Mesenchymal stem cell (in vitro differentiated cells and primary cell): ENCODE measurements at regions not wholly inside any gene's neighbourhood (a gene's known extent, or its start where the extent isn't known, plus 50 kb on each side); places are given as distances from the start of the nearest gene placed in this dataset.

Source experiments
- DNase-seq: peaks from one replicate; pipeline ENCODE4 v3.0.0-alpha.2; 2013
- H2AFZ ChIP-seq: one replicate; pipeline ENCODE4 v1.6.1; 2013; ENCODE audit warnings: low read depth, mild to moderate bottlenecking, control low read depth, inconsistent platforms, low read length, moderate library complexity
- H2AK5ac ChIP-seq: 2 replicates; pipeline ENCODE4 v1.6.1; 2013; ENCODE audit warnings: low read length, moderate library complexity, mild to moderate bottlenecking, inconsistent platforms; ENCODE audit not compliant: severe bottlenecking
- H2BK120ac ChIP-seq: one replicate; pipeline ENCODE4 v1.6.1; 2013; ENCODE audit warnings: low read depth, mild to moderate bottlenecking, inconsistent platforms, low read length, moderate library complexity
- H2BK12ac ChIP-seq, 2 experiments: one replicate each; pipeline ENCODE4 v1.6.1; 2013; ENCODE audit warnings: inconsistent platforms in 2 of 2, low read length in 2 of 2, mild to moderate bottlenecking in 2 of 2, moderate library complexity in 2 of 2, control low read depth in 1 of 2
- H2BK15ac ChIP-seq: one replicate; pipeline ENCODE4 v1.6.1; 2013; ENCODE audit warnings: mild to moderate bottlenecking, low read depth, inconsistent platforms; ENCODE audit not compliant: poor library complexity, severe bottlenecking
- H2BK5ac ChIP-seq: 2 replicates; pipeline ENCODE4 v1.6.1; 2013; ENCODE audit warnings: low read depth, mild to moderate bottlenecking, low read length, control low read depth, inconsistent platforms; ENCODE audit not compliant: poor library complexity, severe bottlenecking
- H3K14ac ChIP-seq, 2 experiments: one replicate each; pipeline ENCODE4 v1.6.1; 2013; ENCODE audit warnings: inconsistent platforms in 2 of 2, low read length in 2 of 2, control low read depth in 1 of 2, mild to moderate bottlenecking in 1 of 2, moderate library complexity in 1 of 2
- H3K18ac ChIP-seq, 2 experiments: one replicate each; pipeline ENCODE4 v1.6.1; 2013; ENCODE audit warnings: inconsistent platforms in 2 of 2, low read length in 2 of 2, control low read depth in 1 of 2, low read depth in 1 of 2, mild to moderate bottlenecking in 1 of 2
- H3K23ac ChIP-seq, 2 experiments: one replicate each; pipeline ENCODE4 v1.6.1; 2013; ENCODE audit warnings: inconsistent platforms in 2 of 2, low read length in 2 of 2, mild to moderate bottlenecking in 2 of 2, moderate library complexity in 2 of 2, control low read depth in 1 of 2
- H3K27ac ChIP-seq: 2 replicates; pipeline ENCODE4 v1.5.1; 2013; ENCODE audit warnings: mild to moderate bottlenecking, moderate library complexity, low read length, control low read depth, inconsistent platforms; ENCODE audit not compliant: poor library complexity, severe bottlenecking
- H3K27me3 ChIP-seq, 2 experiments: 2 replicates each; pipeline versions ENCODE4 v1.6.1 to v1.7.0; 2013; ENCODE audit warnings: low read length in 2 of 2, mild to moderate bottlenecking in 2 of 2, moderate library complexity in 2 of 2, control low read depth in 1 of 2, inconsistent platforms in 1 of 2; ENCODE audit not compliant: control insufficient read depth in 1 of 2, insufficient read depth in 1 of 2
- H3K36me3 ChIP-seq, 2 experiments: 2 replicates each; pipeline versions ENCODE4 v1.6.1 to v1.7.0; 2013; ENCODE audit warnings: low read length in 2 of 2, control low read depth in 1 of 2, inconsistent platforms in 1 of 2, low read depth in 1 of 2, mild to moderate bottlenecking in 1 of 2; ENCODE audit not compliant: insufficient read depth in 2 of 2, control insufficient read depth in 1 of 2
- H3K4ac ChIP-seq, 2 experiments: one replicate each; pipeline ENCODE4 v1.6.1; 2013; ENCODE audit warnings: inconsistent platforms in 2 of 2, low read length in 2 of 2, mild to moderate bottlenecking in 2 of 2, moderate library complexity in 2 of 2, control low read depth in 1 of 2, low read depth in 1 of 2
- H3K4me1 ChIP-seq: 2 replicates; pipeline ENCODE4 v1.6.1; 2013; ENCODE audit warnings: low read depth, low read length, control low read depth; ENCODE audit not compliant: control insufficient read depth, insufficient read depth
- H3K4me2 ChIP-seq: 2 replicates; pipeline ENCODE4 v1.6.1; 2013; ENCODE audit warnings: low read length, mild to moderate bottlenecking, inconsistent platforms; ENCODE audit not compliant: poor library complexity, severe bottlenecking
- H3K4me3 ChIP-seq, 2 experiments: 2 replicates each; pipeline versions ENCODE4 v1.5.1 to v1.7.0; 2013; ENCODE audit warnings: low read length in 2 of 2, mild to moderate bottlenecking in 2 of 2, control low read depth in 1 of 2, low read depth in 1 of 2; ENCODE audit not compliant: insufficient read depth in 1 of 2
- H3K79me1 ChIP-seq: replicated peaks from 2 replicates; pipeline ENCODE4 v1.6.1; 2013; ENCODE audit warnings: mild to moderate bottlenecking, control low read depth, low read length, inconsistent platforms; ENCODE audit not compliant: poor library complexity, severe bottlenecking
- H3K9ac ChIP-seq: 2 replicates; pipeline ENCODE4 v1.7.0; 2013; ENCODE audit warnings: mild to moderate bottlenecking, low read length, moderate library complexity
- H3K9me3 ChIP-seq: 2 replicates; pipeline ENCODE4 v1.7.0; 2013; ENCODE audit warnings: mild to moderate bottlenecking, low read length; ENCODE audit not compliant: control insufficient read depth
- H4K8ac ChIP-seq: one replicate; pipeline ENCODE4 v1.6.1; 2013; ENCODE audit warnings: inconsistent platforms, mild to moderate bottlenecking, low read length, moderate library complexity
- H4K91ac ChIP-seq: one replicate; pipeline ENCODE4 v1.6.1; 2013; ENCODE audit warnings: mild to moderate bottlenecking, low read length, inconsistent platforms
- WGBS: methylation state at CpG from one replicate; pipeline ENCODE4 v1.1.7; 2013; ENCODE audit warnings: mixed read lengths; 5-methylcytosine and 5-hydroxymethylcytosine counted together

- no peak overlapping the region for H2BK12ac ChIP-seq
- no peak overlapping the region for H3K4me2 ChIP-seq
- no peak overlapping the region for H2AFZ ChIP-seq
- no peak overlapping the region for H3K14ac ChIP-seq
- no peak for DNase-seq
- no peak overlapping the region for H3K18ac ChIP-seq
- H2AK5ac ChIP-seq = no peak overlapping the region
- no peak overlapping the region for H3K23ac ChIP-seq
- H3K4ac ChIP-seq = no peak overlapping the region
- H2BK15ac ChIP-seq = no peak overlapping the region
- no peaks in the 10 kb centered on the region for H3K9me3 ChIP-seq
- H3K79me1 ChIP-seq = no peaks in the 10 kb centered on the region
- H3K4me1 ChIP-seq = no peaks in the 10 kb centered on the region
- H3K9ac ChIP-seq = no peak overlapping the region
- H2BK5ac ChIP-seq = no peak overlapping the region
- no peak overlapping the region for H4K91ac ChIP-seq
- H3K27me3 ChIP-seq = no peaks in the 10 kb centered on the region
- WGBS = 80% methylated on average over 5 of the region's 7 CpGs
- H4K8ac ChIP-seq = no peak overlapping the region
- no peaks in the 10 kb centered on the region for H3K36me3 ChIP-seq
- no peak overlapping the region for H3K27ac ChIP-seq
- no peak overlapping the region for H2BK120ac ChIP-seq
- no peak overlapping the region for H3K4me3 ChIP-seq
Measured at GRCh38 chr14:41051801-41052200, 554.9 kb upstream of the LRFN5 start.

GRCh38 chr14:41047763-41048162 lies 558.9 kb upstream of the LRFN5 start:
- WGBS = no CpG with 5 or more reads among the region's 1 CpG
- H3K79me1 ChIP-seq = no peaks in the 10 kb centered on the region
- no peak overlapping the region for H2BK12ac ChIP-seq
- H3K27me3 ChIP-seq = no peaks in the 10 kb centered on the region
- H3K9ac ChIP-seq = no peak overlapping the region
- no peak overlapping the region for H3K4ac ChIP-seq
- no peak overlapping the region for H4K8ac ChIP-seq
- no peak overlapping the region for H3K23ac ChIP-seq
- no peak overlapping the region for H3K4me3 ChIP-seq
- no peak overlapping the region for H2AFZ ChIP-seq
- no peaks in the 10 kb centered on the region for H3K36me3 ChIP-seq
- H3K27ac ChIP-seq = no peak overlapping the region
- H2BK120ac ChIP-seq = no peak overlapping the region
- no peak overlapping the region for H2AK5ac ChIP-seq
- no peak overlapping the region for H3K14ac ChIP-seq
- no peak overlapping the region for H3K4me2 ChIP-seq
- H2BK15ac ChIP-seq = no peak overlapping the region
- no peak overlapping the region for H4K91ac ChIP-seq
- no peak overlapping the region for H2BK5ac ChIP-seq
- no peaks in the 10 kb centered on the region for H3K9me3 ChIP-seq
- DNase-seq = no peak
- no peak overlapping the region for H3K18ac ChIP-seq
- H3K4me1 ChIP-seq = no peaks in the 10 kb centered on the region

GRCh38 chr14:41037388-41037787 lies 569.3 kb upstream of the LRFN5 start:
- Histone ChIP-seq H2BK12ac (no peak overlapping the region), H3K14ac (no peak overlapping the region), H3K27me3 (no peaks in the 10 kb centered on the region), H4K8ac (no peak overlapping the region), H3K4me2 (no peak overlapping the region), H2AFZ (no peak overlapping the region), H3K4me1 (no peaks in the 10 kb centered on the region), H3K4ac (no peak overlapping the region), H2BK15ac (no peak overlapping the region), H2AK5ac (no peak overlapping the region), H3K79me1 (no peaks in the 10 kb centered on the region), H3K36me3 (no peaks in the 10 kb centered on the region), H3K27ac (no peak overlapping the region), H3K9ac (no peak overlapping the region), H2BK120ac (no peak overlapping the region), H3K18ac (no peak overlapping the region), H2BK5ac (no peak overlapping the region), H3K9me3 (peaks cover 5% of the 10 kb centered on the region), H3K23ac (no peak overlapping the region), H3K4me3 (no peak overlapping the region), H4K91ac (no peak overlapping the region)
- WGBS = 88% methylated on average over 3 of the region's 3 CpGs
- DNase-seq = no peak

GRCh38 chr14:41034969-41035368 lies 571.7 kb upstream of the LRFN5 start:
- Histone ChIP-seq H3K36me3 (no peaks in the 10 kb centered on the region), H4K8ac (no peak overlapping the region), H4K91ac (no peak overlapping the region), H2BK5ac (no peak overlapping the region), H2BK12ac (no peak overlapping the region), H2AFZ (no peak overlapping the region), H3K79me1 (no peaks in the 10 kb centered on the region), H3K4ac (no peak overlapping the region), H3K4me2 (no peak overlapping the region), H2BK15ac (no peak overlapping the region), H2BK120ac (no peak overlapping the region), H3K9me3 (peaks cover 13% of the 10 kb centered on the region), H2AK5ac (no peak overlapping the region), H3K14ac (no peak overlapping the region), H3K4me3 (no peak overlapping the region), H3K18ac (no peak overlapping the region), H3K4me1 (no peaks in the 10 kb centered on the region), H3K9ac (no peak overlapping the region), H3K27ac (no peak overlapping the region), H3K27me3 (no peaks in the 10 kb centered on the region), H3K23ac (no peak overlapping the region)
- no CpG with 5 or more reads among the region's 1 CpG for WGBS
- no peak for DNase-seq
